ENCODE measurements at regions not wholly inside any gene's neighbourhood (a gene's known extent, or its start where the extent isn't known, plus 50 kb on each side); places are given as distances from the start of the nearest gene placed in this dataset.

- TF ChIP-seq CTCF (IDR thresholded peaks at IDR 0.05) = no peak
- no peak for TF ChIP-seq POLR2AphosphoS5 (IDR thresholded peaks at IDR 0.05)
- no peak for TF ChIP-seq POLR2A (IDR thresholded peaks at IDR 0.05)
These were observed 454.3 kb upstream of the PCDH10 start for GRCh38 chr4:132694775-132695174.

All from prostate gland (tissue), 2 donors.